ENCODE measurements at regions not wholly inside any gene's neighbourhood (a gene's known extent, or its start where the extent isn't known, plus 50 kb on each side); places are given as distances from the start of the nearest gene placed in this dataset.
"Not testable (repeated sequence)": the region's sequence is repeated elsewhere in the genome, so short reads cannot be mapped to it uniquely, and the experiment has no call there.

DNA sequence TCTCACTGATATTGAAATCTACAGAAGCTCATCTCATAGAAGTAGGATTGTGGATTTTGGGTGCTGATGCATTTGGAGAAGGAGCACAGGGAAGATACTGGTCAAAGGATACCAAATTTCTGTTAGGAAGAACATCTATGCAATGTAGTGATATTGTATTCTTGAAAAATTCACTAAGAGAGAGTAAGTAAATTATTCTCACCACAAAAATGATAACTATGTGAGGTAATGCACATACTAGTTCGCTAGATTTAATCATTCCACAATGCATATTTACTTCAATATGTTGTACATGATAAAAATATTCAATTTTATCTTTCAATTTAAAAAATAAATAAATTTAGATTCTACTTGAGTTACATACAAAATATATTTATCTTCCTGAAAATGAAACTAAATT, 2040.5 kb upstream of the C9orf72 start:
- DNase-seq (ENCODE audit: low read depth) = no peak

DNA sequence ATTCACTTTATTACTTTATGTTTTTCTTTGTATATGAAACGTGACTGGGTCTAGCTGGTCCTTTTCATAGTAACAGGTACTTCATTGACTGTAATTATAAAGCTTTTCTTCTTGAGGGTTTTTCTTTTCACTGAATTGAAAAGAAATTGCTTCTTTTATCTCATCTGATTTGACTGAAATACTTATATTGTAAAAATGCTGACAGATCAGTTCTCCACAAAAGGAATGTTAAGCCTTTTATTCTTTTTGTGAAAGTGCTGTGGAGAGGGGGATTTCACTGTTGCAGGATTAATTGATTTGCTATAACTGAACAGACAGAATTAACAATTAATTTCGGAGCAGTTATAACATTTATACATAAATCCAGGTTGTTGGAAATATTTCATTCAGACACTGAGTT, 2043.6 kb upstream of the C9orf72 start:
- no peak for DNase-seq (ENCODE audit: low read depth)

DNA sequence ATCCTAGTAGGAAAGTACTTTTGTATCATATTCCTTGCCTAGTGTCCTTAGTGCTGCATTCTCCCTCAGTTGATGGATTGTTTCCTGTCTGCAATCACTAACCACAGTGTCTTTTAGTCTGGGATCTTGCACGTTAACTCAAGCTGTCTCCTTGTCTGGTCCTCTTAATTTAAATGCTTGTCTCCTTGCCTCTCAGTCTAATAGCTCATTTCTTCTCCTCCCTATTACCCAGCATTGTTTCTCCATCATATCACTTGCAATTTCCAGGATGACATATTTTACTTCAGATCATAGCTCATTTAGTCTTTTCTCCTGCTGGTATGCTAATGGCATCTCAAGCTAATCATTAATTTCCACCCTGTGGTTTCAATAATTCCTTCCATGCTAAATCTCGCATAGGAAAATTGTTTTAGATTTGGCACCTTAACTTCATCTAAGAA, 2052.0 kb upstream of the C9orf72 start:
- no peak for DNase-seq (ENCODE audit: low read depth)

DNA sequence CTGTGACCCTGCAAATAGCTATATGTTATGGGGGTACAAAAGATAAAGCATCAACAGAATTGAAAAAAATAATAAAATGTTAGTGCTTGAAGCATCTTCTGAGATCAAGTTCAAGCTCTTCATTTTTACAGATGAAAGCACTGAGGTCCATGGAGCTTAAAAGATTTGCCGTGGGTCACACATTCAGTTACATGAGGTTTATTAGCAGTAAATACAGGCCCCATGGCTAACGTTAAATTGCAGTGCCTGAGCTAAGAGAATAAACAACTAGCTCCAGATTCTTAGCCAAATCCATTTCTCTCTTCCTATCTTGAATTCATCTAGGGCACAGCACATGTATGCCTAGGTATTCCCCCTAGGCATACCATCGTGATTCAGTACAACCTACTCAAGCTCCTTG, 2052.7 kb upstream of the C9orf72 start:
- DNase-seq (ENCODE audit: low read depth) = no peak

DNA sequence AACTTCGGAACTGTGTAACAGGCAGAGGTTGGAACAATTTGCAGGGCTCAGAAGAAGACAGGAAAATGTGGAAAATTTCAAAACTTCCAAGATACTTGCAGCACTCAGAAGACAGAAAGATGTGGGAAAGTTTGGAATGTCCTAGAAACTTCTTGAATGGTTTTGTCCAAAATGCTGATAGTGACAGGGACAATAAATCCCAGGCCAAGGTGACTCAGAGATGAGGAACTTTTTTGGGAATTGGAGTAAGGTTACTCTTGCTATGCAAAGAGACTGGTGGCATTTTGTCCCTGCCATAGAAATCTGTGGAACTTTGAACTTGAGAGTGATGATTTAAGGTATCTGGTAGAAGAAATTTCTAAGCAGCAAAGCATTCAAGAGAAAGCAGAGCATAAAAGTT, 2055.6 kb upstream of the C9orf72 start:
- not testable (repeated sequence) for DNase-seq (ENCODE audit: low read depth)

DNA sequence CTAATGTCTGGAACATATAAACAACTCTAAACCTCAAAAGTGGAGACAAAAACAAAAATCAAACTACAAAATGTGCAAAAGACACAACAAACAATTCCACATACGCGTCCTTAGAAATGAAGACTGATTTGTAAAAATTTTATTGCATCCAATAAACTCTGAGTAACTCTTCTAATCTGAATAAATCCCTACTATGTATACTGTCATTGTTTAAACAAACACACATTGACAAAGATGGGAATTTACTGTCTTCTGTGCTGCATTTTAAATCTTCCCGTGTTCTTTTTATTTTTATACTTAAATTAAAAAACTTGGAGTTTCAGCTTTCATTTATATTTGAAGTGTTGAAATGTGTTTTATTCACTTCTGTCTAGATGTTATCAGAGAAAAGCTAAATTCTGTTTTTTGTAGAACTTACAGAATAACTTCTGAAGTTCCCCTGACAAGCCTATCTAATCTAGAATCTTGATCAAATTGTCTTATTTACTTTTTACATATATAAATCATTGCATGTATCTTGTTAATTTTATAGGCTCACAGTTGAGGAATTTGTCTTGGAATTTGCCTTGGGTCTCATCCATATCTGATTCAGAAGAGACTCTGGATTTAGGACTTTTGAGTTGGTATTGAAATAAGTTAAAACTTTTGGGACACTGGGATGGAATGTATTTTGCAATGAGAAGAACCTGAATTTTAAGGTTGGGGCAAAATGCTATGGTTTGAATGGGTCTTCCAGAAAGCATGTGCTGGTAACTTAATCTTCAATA, 2064.4 kb upstream of the C9orf72 start:
- DNase-seq (ENCODE audit: low read depth) = no peak

DNA sequence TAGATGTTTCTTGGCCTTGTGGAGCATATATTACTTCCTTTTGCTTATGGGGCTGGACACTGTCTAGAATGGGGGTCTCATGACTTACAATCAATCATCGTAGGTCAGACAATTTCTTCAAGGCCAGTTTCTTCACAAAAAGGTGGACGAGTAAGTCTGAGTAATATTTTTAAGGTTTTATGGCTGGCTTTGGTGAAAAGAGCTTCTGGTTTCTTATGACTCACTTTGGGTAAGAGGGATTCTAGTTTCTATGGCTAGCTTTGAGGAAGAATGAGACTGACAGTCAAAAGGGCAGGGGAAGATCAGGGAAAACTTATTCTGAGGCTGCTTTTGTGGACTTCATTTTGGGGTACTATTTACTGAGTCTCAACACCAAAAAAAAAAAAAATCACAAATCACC, 2067.2 kb upstream of the C9orf72 start:
- DNase-seq (ENCODE audit: low read depth) = no peak

DNA sequence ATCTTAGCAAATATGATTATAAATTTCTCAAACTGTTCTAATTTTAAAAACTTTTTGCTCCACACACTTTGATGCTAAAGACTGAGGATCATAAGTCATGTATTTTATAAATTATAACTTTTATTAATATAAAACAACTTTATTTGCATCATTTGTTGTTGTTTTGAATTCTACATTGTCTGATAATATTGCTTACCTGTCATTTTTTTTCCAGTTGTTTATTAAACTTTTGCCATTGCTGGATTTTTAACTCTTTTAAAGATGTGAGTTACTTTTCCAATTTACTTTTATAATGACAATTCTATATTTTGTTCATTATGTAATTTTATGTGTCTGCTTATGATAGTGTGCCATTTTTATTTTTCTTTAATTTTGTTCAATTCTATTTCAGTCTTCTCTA, 2071.2 kb upstream of the C9orf72 start:
- no peak for DNase-seq (ENCODE audit: low read depth)

DNA sequence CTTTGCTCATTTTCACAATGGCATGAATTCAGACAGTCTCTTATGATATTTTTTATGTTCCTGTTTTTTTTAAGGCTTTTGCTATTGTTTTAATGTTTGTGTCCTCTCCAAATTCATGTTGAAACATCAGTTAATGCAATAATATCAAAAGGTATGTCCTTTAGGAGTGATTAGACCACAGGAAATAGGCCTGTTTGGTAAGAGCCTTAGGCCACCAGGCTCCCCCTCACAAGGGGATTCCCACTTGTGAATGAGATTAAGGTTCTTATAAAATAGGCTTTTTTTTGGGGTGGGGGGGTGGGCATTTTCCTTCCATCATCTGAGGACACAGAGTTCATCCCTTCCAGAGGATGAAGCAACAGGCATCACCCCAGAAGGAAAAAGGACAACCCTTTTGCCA, 2074.2 kb upstream of the C9orf72 start:
- no peak for DNase-seq (ENCODE audit: low read depth)

DNA sequence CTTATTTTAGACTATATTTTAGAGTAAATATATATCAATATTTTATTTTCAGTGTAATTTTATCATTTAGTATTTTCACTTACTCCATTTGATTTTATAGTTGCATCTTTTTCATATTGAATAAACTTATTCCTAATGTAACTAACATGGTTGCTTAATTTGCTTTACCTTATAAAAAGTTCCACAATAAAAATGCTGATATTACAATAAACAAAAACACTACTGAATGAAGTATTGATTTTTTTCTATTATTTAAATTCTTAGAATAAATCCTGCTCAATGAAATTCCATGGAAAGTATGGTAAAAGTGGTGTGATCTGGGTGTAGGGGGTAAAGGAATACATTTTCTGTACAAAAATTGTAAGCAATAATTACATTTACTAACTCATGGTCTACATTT, 2074.9 kb upstream of the C9orf72 start:
- DNase-seq (ENCODE audit: low read depth) = no peak

DNA sequence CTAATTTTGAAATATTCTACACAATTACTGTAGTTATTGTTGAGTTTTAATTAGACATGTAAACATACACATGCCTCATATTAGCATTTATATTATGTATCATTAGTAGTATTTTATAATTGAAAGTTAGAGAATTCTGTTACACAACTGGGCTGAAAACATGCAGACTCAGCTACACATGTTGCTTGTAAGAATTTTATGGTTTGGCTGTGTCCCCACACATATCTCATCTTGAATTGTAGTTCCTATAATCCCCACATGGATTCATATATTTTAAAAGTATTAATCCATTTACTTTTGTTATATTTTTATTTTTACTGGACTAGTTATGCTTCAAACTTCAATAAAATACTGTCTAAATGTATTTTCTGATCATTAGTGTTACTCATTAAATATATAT, 2075.3 kb upstream of the C9orf72 start:
- DNase-seq (ENCODE audit: low read depth) = no peak

DNA sequence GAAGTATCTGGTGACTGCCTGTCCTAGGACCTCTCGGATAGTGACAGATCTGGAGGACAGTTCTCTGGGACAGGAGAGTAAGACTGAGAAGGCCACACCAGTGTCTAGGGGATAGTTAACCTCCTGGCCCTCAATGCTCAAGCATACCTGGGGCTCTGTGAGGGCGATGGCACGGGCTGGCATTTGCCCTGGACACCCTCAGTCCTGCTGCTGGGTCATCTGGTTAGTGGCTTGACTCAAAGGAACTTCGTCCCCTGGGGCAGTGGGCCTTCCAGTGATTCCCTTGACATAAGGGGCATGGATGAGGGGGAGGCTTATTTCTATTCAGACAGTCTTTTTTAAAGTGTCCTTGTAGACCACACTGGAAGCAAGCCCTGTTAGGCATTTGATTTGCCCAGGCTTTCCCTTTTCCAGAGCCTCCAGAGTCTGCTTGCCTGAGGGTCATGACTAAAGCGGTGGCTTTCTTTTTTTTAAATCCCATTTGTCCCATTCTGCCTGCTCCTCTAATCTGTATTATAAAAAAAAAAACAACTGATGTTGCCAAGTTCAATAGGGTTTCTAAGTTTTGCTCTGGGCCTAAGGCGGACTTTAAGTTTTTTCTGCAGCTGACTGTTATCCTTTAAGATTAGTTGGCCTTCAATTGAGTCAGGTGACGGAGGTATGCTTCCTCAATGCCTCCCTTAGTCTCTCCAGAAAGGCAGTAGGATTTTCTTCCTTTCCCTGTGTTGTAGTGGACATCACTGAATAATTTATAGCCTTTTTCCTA, 2083.5 kb upstream of the C9orf72 start:
- DNase-seq (ENCODE audit: low read depth) = no peak

DNA sequence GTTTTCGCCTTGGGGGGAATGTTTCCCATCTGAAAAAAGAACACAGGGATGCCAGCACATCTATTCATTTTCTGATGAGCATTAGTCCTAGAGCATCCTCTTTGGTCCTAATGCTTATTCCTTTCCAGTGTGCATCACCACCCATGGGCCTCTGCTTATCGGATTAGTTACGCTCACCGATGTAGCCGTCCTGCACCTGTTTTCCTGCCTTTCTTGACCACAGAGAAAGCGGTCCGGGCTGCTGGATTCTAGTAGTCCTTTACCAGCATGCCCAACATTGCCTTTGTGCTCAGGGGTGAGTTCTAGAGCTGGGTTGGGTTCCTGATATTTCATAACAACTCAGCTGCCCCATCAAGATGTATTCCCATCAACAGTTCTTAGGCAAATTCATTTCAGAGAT, 2084.5 kb upstream of the C9orf72 start:
- no peak for DNase-seq (ENCODE audit: low read depth)

DNA sequence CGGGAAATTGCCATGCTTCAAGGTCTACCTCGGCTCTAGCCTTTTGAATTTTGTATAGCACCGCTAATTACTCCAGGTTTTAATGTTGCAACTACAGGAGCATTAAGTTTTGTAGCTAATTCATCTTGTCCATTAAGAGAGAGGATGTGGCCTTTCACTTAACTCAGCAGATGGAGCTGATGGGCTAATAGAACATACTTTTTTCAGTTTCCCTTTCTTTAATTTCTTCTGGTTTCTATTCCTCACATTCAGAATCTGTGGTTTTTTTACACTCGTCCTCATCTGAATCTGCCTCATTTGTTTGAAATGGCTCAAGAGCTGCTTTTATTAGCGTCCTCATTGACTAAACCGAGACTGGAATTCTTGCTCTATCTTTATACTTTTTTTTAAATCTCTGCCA, 2085.7 kb upstream of the C9orf72 start:
- DNase-seq (ENCODE audit: low read depth) = no peak

DNA sequence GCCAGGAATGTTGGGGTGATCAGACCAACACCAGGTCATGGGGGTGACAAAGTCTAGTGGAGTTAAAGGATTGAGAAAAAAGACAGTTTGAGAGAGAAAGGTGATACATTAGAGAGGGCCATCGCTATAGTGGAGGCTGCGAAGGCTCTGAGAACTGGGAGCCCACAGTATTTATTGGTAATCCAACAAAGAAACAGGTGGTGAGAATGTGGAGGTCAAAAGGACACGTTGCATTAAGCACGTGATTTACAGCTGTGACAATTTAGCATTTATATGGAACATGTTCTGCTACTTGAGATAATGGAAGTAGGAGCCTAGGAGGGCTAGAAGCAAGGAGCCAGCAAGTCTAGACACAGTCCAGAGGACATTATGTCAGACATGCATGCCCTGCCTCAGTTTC, 2086.5 kb upstream of the C9orf72 start:
- no peak for DNase-seq (ENCODE audit: low read depth)

DNA sequence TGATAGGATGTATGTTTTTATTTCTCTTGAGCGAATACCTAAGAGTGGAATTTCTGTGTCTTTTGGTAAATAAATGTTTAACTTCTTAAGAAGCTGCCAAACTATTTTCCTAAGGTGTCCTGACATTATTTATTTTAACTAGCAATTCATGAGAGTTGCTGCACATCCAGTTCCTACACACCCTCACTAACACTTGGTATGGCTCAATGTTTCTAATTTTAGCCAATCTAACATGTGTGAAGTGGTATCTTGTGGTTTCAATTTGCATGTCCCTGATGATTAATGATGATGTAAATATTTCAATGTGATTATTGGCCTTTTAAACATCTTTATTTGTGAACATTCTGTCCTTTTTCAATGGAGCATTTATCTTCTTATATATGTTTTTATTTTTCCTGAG, 2095.5 kb upstream of the C9orf72 start:
- no peak for DNase-seq (ENCODE audit: low read depth)

DNA sequence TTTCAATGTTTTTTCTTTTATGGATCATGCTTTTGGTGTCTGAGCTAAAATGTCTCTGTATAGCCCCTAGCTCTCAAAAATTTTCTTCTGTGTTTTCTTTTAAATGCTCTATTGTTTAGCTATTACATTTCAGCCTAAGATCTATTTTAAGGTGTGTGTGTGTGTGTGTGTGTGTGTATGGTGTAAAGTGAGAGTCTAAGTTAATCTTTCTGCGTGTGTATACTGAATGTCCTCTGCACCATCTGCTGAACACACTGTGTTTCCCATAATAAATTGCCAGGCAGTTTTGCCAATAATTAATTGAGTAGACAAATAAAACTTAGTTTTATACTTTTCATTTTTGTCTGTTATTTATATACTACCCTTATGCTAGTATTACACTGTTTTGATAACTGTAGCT, 2096.3 kb upstream of the C9orf72 start:
- DNase-seq (ENCODE audit: low read depth) = no peak

DNA sequence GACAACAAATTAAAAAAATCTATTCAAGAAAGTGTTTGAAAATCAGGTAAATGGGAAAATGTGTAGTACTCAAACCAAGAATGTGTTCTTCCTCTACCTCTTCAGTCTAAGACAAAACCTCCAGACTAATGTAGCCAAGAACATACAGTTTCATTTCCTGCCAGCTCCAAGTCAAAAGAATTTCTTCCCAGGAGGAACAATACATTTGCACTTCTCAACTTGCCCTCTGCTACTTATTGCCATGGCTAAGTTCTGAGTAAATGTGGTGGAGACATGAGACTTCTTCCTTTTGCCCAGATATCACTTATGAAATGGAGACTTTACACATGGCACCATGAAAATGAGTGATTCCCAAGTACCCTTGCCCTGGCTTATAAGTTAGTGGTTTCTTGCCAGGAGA, 2112.2 kb upstream of the C9orf72 start:
- no peak for DNase-seq (ENCODE audit: low read depth)

DNA sequence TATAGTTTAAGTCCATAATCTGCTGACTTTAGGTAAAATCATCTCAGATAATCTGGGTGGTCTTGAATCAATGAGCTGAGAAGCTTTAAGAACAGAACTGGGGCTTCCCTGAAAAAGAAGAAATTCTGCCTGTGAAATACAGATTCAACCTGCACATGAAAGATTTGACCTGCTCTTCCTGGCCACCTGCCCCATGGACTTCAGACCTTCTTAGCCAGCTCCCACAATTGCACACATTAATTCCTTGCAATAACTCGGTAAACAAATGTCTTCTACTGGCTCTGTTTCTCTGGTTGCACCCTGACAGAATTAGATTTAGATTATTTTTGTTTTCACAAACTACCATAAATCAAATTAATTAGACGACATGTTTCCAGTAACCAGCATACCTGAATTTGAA, 2117.9 kb upstream of the C9orf72 start:
- DNase-seq (ENCODE audit: low read depth) = no peak

DNA sequence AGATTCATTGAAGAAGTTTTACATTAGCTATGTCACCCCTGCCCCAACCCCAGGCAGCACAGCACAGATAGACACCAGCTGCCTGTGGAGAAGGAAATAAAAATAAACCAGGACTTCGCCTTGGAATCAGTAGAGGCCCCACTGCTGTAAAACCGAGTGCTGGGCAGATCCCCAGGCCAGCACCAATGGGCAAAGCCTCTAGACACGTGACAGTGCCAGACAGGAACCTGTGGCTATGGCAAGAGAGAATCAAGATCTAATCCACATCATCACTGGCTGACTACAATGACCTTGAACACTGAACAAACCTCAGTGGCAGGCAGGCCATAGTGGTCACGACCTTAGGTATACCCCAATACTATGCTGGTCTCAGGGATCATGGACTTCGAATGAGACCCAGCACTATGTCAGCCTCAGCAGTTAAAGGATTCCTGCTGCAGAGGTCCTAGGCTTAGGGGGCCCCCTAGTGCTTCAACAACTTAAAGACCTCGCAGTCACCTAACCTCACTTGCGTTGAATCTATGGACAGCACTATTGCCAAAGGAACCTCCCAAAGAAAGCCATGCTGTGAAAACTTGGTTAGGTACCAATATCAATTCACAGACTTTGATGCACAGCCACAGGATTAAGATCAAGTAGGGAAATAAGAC, 2118.6 kb upstream of the C9orf72 start:
- no peak for DNase-seq (ENCODE audit: low read depth)

DNA sequence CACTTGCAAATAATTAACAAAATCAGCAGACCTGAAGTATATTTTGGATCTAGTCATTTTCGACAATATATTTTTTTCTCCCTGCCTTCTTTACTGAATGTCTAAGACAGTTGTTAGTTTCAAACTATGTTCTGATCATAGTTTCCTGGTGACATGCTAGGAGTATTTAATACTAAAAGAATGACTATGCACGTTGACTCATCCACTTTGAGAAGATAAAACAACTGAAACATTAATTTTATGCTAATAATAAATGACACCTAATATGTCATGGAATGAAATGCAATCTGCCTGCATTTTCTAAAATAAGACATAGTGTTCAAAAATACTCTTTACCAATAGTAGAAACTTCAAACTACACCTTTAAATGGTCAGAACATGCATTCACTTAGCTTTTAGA, 2123.7 kb upstream of the C9orf72 start:
- DNase-seq (ENCODE audit: low read depth) = no peak

DNA sequence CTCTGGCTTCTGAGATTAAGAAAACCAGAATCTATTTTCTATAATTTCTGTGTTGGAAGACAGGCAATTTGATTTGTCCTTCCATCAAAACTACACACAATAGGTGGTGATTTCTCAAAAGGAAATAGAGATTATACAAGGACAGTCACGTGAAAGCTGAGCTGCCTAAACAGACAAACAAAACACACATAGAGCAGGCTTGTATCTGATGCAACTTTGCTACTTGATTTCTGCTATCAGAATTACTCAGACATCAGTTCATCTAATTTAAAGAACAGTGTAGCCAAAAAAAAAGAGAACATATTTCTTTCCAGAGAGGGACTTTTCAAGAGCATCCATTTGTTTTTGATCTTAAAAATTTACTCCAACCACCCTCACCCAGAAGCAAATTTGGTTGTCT, 2128.3 kb upstream of the C9orf72 start:
- no peak for DNase-seq (ENCODE audit: low read depth)

DNA sequence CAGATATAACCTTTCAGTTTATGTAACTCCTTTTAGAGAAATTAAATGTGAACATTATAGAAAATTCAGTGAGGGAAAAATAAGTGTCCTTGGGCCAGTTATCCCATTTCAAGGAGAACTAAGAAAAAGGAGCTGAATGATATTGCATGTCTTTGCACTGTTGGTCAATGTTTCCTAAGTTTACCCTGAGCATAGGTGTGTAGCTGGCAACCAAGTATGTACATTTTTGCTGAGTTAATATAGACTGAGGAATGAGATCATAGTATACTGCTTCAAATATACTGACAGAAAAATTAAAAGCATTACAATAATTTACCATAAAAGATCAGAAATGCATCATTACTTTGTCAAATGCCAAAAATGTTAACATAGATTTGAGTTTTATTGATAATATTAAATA, 2128.7 kb upstream of the C9orf72 start:
- DNase-seq (ENCODE audit: low read depth) = no peak
